Left renal pelvis (tissue), 4 donors: ENCODE measurements at regions not wholly inside any gene's neighbourhood (a gene's known extent, or its start where the extent isn't known, plus 50 kb on each side); places are given as distances from the start of the nearest gene placed in this dataset.

Source experiments
- DNase-seq, 4 donors: peaks; one replicate each; pipeline ENCODE4 v3.0.0-alpha.2; 2013; ENCODE audit warnings: low read depth in 4 of 4, low spot score in 3 of 4

DNA sequence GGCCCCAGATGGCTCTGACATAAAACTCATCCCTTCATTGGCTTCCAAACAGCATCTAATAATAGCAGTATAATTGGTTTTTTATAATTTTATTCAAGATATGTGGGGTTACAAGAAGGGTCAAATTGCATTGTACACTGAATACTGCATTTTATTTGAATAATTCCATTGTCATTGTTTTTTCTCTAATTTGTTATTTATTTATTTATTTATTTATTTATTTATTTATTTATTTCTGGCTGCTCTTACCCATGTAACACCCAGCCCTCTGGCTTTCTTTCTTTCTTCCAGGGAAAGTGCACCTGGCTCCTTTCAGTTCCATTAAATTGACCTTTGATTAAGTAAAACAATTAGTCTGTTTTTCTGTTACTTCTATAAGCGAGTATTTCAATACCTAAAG lies 210.1 kb downstream of the CDH9 start:
- DNase-seq, result no peak

DNA sequence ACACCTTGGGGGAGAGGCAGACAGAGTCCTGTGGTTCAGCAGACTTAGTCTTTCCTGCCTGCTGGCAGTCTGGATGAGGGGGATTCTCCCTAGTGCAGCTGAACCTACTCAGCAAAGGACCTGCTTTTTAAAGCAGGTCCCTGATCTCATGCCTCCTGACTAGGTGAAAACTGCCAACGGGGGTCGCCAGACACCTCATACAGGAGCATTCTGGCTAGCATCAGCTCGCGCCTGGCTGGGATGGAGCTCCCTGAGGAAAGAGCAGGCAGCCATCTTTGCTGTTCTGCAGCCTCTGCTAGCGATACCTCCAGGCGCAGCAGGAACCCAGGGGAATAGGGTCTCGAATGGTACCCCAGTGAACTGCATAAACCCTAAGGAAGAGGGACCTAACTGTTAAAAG lies 225.2 kb downstream of the CDH9 start:
- no peak for DNase-seq

DNA sequence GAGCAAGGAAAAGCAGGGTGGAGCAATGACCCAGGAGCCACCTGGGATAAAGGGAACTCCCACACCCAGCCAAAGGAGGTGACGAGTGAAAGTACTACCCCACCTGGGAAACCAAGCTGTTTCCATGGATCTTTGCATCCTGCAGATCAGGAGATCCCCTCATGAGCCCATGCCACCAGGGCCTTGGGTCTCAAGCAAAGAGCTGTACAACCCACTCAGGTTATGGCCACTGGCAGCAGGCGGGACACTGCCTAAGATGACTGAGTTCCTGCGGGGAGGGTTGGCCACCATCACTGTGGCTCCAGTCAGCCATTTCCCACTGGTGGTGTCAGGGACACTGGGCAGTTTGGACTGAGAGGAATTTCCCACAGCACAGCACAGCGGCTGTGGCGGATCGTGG lies 225.7 kb downstream of the CDH9 start:
- no peak for DNase-seq

DNA sequence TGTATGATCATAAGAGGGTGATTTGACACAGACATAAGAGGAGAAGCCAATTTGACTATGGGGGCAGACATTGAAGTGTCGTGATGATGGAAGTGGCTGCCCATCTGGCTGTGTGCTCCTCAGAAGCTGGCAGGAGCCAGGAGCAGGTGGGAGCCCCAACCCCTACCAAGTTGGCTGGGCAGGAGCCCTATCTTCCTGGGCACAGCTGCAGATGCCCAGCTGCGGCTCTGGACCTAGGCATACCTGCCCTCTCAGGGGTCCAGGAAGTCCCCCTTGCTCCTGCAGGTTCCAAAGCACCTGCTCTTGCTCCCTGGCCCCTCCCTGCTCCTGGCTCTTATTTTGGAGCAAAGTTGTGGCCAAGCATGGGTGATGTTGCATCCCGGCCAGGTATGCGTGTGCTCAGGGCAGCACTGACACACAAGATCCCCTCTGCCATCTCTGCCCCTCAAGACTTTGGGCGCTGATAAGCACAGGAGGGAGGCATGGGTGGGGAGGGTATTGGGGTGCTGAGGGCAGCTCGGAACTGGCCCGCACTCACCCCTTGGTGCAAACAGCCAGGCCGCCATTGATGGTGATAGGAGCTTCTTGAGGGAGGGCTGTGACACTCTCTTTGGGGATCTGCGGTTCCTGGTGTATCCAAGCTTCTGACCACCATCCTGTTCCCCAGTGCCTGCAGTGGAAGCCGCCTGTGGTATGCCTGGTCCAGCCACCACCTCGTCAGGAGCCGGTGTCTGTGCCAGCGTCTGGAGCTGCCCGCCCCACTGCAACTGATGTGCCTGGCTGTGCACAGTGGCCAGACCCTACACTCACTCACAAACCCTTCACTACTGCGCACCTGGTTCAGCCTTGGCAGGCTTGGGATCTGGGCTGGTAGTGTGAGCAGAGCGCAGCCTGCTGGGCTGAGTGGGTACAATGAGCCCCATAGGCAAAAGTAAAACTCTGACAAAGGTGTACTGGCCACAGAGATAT lies 230.9 kb downstream of the CDH9 start:
- no peak for DNase-seq

DNA sequence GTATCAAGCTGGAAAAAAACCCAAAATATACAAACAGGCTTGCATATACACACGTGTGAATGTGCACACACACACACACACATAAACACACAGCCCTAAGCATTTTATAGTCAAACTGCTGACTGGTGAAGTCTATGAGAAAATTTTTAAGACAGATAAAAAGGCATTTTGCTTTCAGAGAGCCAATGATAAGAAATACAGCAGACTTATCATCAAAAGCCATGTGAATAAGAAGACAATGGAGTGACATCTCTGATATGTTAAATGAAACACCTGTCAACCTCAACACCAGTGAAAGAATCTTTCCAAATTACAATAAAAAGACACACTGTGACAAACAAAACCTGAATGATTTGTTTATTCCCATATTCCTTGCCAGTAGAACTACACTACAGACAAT lies 233.3 kb downstream of the CDH9 start:
- no peak for DNase-seq

DNA sequence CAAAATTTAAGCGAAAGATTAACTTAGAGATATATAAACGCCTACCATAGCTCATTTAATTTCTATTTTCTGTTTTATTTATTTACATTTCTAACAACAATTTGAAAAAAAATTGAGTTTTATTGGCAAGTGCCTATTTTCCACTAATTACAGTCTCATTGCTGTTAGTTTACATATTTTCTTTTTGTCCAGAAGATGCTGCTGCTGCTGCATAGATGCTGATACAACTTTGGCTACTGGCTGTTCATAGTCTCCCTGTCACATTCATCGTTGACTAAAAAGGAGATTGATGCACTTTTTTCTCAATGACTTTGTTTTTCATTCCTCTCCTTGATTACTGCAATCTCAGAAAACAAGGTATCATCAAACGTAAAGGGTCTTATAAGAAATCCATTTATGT lies 235.4 kb downstream of the CDH9 start:
- DNase-seq, result no peak

DNA sequence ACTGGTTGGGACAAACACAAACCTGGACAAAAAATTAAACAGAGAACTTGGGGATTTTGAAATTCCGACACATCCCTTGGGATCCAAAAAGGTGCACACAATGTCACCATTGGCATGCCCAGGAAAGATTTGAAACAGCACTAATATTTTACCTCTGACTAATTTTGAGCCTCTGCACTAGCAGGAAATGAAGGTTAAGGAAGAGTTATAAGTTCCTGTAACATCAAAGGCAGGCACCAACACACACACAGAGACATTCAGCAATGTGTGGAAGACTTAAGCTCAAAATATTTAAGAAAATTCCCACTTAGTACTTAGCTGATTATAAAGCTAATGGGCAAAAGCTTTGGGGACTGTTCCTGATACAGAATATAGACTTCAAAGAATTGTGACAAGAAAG lies 247.0 kb downstream of the CDH9 start:
- no peak for DNase-seq

DNA sequence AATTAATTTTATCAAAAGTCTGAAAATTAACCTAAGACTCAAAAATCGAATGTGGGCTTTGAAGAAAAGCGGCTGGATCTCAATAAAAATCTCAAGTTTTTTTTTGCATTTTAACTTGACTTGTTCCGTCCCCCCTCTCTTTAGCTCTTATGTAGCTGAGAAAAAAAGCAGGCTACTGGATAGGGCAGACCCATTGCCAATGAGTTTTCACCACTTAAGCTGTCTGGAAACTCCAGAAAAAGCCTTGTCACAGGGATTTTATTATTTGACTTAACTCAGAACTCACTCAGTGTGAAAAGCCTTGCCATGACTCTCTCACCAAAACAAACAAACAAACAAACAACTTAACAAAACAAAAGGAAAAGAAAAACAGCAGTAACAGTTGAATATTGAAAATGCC lies 247.4 kb downstream of the CDH9 start:
- DNase-seq, result no peak

DNA sequence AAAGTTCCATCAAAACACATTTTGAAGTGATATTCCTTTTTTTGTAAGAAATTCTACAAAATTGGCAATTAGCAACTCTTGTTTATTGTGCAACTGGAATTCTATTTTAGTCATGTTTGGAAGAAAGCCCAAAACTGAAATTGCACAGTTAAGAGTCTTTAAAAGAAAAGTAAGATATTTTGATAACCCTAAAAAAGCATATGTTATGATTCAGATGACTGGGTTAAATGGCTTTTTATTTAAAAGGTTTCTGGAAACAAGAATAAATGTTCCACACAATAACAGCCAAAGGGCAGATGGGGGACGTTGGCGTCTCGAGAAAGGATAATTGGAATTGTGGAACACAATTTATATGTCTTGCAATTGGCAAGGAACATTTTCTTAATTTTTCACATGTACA lies 275.2 kb downstream of the CDH9 start:
- peak in 3 of 4 donors; percentile 9 to 23 (median 18) for DNase-seq

DNA sequence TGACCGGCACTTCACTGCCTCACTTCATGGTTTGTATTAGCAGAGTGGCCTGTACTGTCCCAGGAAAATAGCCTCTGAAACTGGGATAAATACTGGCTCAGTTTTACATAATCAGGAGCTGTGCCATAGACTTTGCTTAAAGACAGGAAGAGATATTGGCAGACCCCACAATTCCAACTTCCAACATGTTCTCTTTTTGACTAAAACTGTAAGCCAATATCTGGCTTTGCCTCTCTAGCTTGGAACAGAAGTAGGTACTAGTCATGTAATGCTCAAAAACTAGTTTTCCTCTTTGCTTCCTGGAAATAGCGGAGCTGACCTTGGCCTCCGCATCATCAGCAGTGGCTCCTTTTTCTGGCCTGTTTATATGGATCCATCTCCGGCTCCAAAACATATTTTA lies 276.9 kb downstream of the CDH9 start:
- DNase-seq, result no peak

DNA sequence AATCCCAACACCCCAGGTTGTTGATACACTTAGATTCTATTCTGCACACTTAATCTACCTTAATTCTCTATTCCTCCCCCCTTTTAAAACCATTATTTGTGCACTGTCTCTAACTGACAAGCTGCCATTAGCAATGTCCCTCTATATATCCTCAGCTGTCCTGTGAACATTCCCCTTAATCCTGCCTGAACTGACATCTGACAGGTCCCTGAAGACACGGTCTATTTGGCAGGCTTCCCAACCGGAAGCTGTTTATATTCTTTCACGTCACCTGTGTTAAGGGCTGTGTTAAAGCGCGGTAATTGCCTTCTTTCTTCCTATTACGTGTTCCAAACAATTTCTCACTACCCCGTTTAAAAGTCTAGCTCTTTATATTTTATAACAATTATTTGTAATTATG lies 277.3 kb downstream of the CDH9 start:
- no peak for DNase-seq

DNA sequence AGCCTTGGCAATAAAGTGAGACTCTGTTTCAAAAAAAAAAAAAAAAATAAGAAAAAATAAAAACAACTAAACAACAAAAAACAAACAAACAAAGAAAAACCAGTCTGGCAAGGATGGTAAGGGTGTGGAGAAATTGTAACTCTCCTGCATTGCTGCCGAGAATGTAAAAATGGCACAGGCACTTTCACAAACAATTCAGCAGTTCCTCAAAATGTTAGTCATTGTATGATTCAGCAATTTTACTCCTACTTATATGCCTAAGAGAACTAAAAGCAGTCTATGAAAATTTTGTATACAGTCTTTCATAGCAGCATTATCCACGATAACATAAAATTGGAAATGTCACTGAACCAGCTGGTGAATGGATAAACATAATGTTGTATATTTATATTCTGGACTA lies 280.4 kb downstream of the CDH9 start:
- no peak for DNase-seq

DNA sequence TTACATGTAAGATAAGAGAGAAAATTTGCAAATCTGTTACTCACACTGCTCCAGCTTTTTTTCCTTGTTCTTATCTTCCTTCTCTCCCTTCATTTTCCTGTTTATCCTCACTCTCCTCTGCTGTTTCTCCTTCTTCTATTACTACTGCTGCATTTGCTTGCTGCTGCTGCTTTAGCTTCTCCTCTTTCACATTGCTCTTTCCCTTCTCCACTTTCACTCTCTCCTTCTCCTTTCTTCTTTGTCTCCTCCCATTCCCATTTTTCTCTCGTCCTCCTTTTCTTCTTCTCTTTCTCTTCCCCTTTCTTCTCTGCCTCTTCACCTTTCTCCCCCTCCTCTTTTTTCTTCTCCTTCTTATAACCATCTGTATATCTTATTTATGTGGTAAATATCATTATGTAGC lies 288.6 kb downstream of the CDH9 start:
- no peak for DNase-seq

DNA sequence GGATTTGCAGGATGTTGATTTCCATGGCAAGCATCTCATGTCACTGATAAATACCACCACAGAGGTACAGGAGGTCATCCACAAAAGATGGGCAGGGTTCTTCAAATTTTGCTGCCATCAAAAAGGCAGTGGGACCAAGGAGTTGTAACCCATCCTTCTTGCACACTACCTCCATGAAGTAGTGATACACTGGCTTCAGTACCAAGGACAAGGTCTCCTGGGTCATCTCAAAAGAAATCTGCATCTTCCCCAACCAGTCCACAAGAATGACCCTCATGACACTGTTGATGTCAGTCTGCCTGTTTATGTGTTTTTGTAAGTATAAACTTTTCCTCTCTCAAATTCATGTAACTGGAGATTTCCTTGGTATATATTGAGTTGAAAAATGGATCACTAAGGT lies 298.2 kb downstream of the CDH9 start:
- no peak for DNase-seq

DNA sequence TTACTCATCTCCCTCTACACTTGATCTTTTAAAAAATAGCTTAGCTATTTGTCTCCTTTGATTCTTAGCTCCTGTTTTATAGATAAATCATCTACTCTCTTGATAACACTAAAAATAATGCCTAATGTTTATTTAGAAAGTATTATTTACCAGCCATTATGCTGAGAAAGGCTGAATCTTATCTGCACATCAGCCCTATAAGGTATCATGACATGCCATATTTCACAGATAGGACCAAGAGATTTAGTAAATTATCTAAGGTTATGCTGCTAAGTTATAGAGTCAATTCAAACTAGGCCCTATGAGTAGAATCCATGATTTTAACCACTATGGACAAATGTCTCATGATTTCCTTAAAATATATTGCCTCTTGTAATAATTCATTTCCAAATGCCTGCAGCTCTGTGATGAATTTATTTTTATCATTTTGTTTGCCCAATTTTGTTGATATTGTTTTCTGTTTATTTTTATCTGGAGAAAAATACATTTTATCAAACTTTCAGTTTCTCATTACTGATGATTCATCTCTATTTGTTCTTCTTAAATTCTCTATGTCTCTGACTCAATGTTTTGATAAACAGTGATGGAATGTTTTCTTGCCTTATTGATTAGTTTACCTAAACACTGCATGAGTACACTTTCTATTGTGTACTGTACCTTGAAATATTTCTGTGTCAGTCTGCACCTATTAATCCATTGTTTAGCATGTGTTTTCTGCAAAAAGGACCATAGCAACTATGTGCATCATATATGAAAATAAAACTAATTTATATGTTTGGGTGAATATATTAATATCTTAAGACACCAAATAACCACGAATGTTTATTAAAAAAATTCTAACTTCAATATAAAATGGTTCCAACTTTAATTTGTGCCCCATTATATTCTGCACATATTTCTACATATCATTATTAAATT lies 300.8 kb downstream of the CDH9 start:
- DNase-seq, result no peak

DNA sequence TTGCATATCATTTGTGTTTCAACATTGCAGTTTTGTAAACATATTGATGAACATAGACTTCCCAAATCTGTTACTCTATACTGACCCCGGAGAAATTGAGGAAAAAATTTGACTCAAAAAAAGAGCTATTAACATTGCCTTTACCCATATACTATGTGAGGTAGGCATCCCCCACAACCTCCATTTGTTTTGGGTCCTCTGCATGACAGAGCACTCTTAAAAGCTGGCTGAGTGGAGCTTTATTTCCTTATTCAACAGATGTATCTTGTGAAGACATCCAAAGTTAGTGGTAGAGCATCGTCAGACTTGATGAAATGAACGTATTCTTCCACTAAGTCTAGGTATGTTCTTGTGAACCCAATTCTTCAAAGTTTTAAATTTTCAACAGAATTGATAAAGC lies 310.5 kb downstream of the CDH9 start:
- no peak for DNase-seq

DNA sequence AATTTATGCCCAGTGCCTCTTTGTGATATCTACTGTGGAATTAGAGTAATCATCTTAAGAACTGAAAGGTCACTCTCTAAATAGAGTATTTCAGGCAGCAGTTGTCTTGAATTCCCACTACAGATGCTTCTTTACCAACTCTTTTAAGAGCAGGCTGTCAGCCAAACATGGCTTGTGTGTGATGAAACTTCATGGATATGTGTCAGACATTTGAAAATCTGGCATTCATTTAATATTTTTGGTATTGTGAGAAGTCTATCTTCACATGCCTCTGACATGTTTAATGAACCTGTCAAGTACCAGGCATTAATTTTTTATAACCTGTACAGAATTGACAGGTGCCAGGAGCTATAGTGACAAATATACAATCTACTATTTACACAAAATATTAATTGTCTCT lies 318.6 kb downstream of the CDH9 start:
- no peak for DNase-seq

DNA sequence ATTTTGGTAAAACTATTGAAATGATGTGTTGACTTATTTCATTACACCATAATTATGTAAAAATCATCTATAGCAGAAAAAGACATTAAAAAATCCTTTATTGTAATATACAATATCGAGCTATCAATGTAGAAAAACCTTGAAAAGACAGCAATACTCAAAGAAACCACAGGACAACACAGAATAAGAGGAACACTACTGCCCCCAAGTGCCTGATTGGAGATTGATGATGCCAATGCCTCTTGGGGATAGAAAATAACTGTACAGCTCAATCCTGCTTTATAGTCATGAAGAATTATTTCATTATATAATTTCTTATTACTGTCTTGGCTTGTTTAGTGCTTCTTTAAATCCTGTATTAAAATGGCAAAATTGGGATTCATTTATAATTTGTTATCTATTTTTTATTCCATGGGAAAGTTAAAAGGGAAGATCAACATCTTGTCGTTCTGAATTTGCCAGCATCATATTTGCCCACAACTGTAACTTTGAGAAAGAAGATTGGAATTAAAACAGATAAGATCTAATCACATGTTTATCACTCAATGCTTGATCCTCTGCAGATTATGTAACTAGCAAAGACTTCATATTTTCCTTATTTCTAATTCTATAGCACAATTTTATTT lies 337.5 kb downstream of the CDH9 start:
- DNase-seq, result peak in 1 of 4 donors; percentile 7

DNA sequence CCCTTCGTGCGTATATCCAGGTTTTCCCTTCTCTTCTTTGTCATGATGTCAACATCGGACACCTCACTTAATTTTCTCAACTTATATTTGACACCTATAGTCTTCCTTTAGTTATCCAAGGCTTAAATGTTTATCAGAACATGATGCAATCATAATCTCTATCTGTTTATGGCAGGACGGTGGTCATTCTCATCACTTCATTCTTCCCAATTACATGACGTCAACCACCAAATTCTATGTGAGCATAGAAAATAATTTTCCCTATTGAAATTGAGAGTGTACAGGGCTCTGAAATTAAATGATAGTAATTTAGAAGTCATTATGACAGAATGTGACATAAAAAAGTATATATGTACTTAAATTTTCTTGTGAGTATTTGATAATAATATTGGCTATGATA lies 345.4 kb downstream of the CDH9 start:
- DNase-seq, result no peak

DNA sequence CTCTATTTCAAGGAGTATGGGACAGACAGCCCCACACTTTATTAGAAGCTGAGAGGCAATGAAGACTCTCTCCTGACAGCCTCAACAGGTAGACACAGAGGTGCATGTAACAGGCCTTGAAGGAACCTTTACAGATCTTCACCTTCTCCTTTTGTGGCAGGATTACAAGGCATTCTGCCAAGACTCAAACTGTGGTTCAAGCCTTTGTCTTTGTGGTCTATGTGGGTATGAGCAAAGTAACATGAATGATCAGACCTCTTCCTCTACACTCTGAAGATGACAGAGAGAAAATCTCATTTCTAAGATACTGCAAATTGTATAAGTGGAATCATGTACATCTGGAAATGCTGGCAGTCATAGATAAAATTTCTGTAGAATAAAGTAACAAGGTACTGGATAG lies 346.9 kb downstream of the CDH9 start:
- no peak for DNase-seq

DNA sequence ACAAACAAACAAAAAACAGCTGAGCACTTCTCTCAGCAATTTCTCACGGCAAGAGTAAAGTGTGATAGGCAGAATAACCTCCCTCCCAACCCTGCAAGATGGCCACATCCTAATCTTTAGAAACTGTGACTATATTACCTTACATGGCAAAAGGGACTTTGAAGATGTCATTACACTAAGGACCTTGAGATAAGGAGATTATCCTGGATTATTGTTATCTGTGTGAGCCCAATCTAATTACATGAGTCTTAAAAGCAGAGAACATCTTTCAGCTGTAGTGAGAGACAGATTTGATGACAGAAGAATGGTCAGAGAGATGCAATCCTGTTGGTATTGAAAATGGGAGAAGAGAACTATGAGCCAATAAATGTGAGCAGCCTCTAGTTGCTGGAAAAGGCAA lies 347.9 kb downstream of the CDH9 start:
- no peak for DNase-seq
